ENCODE measurements at regions not wholly inside any gene's neighbourhood (a gene's known extent, or its start where the extent isn't known, plus 50 kb on each side); places are given as distances from the start of the nearest gene placed in this dataset.
"Not testable (repeated sequence)": the region's sequence is repeated elsewhere in the genome, so short reads cannot be mapped to it uniquely, and the experiment has no call there.

DNA sequence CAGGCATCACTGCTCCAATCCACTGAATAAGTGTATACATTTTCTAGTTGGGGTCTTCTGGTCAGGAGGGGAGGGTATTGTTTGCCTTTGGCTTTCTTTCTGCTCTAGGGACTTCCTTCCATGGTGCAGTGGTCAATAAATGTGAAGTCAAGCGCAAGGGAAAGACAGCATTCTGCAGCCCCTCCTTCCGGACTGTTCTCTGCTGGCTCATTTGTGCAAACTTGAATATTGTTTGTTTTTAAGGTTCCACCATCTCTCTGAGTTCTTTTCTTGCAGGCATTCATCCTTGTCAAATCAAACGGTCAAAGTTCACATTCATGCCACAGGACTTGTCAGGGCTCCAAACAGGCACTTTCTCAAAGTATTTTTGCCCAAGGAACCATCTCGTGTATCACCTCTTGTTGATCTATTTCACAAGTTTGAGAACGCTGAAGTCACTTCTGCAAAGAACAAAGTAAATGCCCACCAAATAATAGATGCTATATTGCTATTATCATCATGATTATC is 205.6 kb upstream of the KAZN start:
- DNase-seq (ENCODE audit: low read depth in 2 of 2): no peak

DNA sequence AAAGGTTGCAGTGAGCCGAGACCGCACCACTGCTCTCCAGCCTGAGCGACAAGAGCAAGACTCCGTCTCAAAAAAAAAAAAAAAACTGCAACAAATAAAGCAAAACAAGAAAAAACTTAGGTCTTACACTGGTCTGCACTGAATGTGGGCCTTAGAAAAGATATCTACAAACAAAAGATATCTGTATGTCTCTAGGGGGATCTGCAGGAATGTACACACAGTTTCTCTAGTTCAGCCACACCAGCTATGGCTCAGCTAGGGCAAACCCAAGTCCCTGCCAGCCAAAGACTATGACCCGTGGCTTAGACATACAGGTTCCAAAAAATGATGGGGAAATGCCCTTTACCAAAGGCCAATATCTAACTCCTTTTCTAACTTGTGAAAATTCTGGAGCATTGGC is 202.4 kb upstream of the KAZN start:
- DNase-seq (ENCODE audit: low read depth in 2 of 2): no peak

DNA sequence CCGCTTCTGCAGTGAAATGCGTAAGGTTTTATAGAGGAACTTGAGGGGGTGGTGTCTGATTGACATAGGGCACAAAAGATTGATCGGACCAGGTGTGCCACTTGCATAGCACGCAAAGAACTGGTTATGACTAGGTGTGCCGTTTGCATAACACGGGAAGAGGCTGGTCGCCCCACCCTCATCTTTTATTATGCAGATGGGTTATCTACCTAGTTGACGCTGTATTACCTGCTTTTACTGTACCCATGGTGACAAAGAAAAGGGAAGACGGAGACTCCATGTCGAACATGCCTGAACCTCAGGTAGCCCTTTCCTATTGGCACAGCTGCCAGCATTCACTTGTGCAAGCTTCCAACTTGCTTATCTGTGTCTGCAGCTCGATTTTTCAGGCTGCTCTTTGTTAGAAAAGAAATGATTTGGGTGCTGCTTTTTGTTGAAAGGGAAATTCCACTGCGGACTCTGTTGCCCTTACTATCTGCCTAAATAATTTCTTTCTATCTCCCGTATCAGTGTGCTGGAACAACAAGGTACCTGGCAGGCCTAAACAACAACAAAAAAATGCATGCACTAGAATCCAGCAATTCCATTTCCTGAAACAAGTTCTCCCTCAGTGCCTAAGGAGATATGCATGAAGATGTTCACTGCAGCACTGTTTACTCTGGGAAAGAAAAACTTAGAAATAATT is 194.4 kb upstream of the KAZN start:
- DNase-seq (ENCODE audit: low read depth in 2 of 2): no peak

DNA sequence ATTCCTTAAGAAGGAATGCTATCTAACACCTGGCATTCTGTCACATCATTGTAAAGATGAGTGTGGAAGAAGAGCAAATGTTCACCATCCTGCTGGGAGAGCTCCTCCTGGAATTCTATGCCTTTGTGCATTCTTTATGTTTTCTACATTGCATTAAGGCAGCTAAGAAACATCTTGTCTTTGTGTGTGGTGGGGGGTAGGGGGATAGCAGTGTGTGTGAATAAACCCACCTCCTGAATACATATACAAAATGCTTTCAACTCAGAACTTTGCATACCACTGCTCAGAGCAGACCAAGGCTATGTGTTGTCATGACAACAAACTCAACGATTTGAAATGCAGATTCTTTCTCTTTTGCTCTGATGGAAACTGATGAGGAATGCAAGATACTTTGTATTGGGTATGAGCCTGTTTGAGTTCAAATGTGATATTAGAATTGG is 193.6 kb upstream of the KAZN start:
- no peak for DNase-seq (ENCODE audit: low read depth in 2 of 2)

DNA sequence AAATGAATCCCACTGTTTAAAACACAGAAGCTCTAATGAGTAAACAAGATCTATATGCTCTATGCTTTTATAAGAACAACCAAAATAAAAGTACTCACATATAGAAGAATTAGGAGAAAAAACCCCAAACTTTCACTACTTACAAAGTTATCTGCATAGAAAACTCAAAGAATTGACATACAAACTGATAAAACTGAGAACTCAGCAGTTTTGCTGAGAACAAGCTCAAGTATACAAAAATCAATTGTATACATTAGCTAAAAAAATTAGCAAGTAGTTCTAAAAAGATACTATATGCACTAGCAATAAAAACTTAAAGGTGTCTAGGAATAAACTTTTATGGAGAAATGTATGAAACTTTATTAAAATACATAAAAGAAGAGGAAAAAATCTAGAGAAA is 186.2 kb upstream of the KAZN start:
- DNase-seq (ENCODE audit: low read depth in 2 of 2): no peak

DNA sequence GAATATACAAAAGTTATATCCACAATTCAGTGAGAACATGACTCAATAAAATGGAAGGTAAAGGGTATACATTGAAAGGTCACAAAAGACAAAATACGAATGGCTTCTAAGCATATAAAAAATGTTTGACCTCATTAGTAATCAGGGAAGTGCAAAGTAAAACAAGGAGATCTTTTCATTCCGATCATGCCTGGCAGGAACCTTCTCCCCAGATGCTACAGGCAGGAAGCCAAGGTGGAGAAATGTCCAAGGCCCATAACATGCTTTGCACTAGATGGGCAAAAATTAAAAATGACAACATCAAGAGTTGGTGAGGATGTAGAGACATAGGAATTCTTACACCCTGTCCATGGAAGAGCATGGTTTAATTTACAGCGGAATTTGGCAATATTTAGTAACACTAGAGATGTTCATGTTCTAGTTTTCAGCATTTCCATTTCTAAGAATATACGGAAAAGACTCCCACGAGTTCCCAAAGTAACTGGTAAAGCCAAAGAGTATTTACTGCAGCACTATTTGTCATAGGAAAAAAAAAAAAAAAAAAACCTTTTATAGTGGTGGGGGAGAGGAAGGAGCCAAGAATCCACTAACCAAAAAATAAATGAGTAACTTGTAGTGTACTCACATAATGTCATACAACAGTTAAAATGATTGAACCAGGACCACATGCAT is 184.5 kb upstream of the KAZN start:
- DNase-seq (ENCODE audit: low read depth in 2 of 2): no peak

DNA sequence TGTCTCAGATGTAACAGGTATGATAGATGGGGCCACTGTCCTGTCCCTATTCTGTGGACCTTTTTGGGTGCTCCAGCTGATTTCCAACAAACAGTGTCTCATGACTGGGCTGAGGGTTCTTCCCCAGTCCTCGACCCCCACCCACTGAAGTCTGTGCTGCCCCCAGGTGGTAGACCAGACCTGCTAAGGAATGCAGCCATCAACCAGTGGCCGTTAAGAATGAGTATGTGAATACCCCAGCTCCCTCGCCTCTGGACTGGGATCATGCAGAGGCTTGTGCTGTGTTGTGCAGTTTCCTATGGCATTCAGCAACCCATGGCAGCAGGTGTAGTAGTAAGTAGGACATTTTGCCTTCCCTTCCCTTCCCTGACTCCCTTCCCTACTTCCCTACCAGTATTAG is 183.1 kb upstream of the KAZN start:
- DNase-seq (ENCODE audit: low read depth in 2 of 2): no peak

DNA sequence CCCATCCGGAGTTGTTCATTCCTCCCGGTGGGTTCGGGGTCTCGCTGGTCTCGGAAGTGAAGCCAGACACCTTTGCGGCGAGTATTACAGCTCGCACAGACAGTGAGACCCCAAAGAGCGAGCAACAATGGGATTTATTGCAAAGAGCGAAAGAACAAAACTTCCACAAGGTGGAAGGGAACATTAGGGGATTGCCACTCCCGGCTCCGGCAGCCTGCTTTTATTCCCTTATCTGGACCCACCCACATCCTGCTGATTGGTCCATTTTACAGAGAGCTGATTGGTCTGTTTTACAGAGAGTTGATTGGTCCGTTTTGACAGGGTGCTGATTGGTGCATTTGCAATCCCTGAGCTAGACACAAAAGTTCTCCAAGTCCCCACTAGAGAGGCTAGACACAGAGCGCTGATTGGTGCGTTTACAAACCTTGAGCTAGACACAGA is 178.7 kb upstream of the KAZN start:
- not testable (repeated sequence) for DNase-seq (ENCODE audit: low read depth in 2 of 2)

DNA sequence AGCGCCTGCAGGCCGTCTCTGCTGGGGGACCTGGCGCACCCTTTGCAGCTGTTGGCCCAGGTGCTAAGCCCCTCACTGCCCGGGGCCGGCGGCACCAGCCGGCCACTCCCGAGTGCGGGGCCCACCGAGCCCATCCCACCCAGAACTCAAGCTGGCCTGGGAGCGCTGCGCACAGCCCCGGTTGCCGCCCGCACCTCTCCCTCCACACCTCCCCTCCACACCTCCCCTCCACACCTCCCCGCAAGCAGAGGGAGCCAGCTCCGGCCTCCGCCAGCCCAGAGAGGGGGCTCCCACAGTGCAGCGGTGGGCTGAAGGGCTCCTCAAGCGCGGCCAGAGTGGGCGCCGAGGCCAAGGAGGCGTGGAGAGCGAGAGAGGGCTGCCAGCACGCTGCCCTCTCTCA is 177.8 kb upstream of the KAZN start:
- DNase-seq (ENCODE audit: low read depth in 2 of 2): no peak

DNA sequence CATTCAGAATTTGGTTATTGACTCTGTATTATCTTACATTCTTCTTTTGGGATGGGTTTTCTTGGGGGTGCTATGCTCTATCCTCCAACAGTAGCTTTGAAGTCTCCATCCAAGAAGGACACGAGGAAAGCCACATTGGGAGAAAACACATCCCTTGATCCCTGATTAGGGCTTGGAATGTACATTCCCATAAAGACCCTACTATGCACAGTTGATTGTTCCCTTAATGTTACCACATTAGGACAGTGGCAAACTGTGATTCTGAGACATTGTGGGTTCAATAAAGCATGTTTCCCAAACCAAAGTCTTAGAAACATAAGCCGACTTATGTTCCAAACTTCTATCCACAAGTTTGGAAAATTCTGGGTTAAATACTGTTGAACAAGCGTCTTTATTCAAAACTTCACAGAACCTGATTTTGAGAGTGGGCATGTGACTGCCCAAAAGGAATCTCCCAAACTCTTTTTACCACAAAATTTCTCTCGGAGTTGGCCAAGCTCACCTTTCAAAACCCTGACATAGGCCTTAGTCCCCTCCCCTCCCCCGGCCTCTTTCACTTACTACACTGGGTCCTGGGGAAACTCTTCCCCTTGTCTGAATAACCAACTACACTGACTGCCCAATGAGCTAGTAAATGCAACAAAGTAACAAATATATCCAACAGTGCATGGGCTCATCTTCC is 177.0 kb upstream of the KAZN start:
- DNase-seq (ENCODE audit: low read depth in 2 of 2): no peak

DNA sequence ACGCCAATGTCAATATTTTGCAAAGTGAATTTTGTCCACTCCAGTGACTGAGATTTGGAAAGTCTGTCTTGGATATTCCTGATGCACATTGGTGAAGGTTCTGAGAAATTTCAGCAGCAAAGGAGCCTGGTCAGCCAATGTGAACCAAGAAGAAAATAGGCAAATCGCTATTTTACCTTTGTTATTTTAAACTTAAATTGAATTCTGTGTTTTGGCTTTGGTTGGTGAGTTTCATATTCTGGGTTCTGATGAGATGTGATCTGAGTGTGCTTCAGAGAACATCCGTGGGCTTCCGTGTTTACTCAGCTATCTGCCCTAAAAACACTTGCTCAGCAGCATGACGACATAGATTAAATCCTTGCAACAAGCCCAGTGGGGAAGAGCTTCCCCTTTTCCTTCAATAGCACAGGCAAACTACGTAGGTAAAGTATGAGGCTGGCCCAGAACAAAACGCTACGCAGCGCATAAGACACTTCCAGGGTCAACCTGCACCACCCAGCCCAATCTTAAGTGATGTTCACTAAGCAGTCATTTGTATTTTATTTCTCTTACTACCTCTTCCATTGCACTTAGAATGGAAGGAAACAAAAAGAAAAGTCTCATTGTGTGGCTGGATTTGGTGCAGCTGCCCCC is 176.4 kb upstream of the KAZN start:
- DNase-seq (ENCODE audit: low read depth in 2 of 2): no peak

DNA sequence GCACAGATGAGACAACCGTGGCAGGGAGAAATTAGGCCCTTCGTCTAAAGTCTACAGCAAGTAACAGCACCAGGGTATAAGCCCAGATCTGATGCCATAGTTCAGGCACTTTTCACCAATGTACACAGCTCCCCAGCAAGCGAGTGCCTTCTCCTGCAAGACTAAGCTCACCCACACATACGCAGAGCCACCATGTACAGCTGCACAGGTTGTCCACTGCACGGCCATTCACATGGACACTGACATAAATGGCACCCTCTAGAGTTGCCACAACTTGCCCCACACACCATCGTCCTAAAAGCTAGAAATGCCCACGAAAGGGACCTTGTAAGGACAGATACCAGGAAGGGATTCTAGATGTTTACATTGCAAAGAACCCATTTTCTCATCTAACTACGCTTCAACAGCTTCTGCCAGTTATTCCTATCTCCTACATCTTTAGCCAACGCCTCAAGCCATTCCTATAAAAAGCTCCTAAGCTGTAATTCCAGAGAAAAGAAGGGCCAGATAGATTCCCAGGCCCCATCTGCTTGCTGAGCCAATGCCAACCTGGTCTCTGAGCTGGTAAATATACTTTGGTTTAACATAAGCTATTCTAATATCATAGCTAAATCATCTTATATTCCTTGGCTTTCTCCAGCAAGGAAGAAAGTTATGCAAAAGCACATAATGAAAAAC is 174.0 kb upstream of the KAZN start:
- no peak for DNase-seq (ENCODE audit: low read depth in 2 of 2)

DNA sequence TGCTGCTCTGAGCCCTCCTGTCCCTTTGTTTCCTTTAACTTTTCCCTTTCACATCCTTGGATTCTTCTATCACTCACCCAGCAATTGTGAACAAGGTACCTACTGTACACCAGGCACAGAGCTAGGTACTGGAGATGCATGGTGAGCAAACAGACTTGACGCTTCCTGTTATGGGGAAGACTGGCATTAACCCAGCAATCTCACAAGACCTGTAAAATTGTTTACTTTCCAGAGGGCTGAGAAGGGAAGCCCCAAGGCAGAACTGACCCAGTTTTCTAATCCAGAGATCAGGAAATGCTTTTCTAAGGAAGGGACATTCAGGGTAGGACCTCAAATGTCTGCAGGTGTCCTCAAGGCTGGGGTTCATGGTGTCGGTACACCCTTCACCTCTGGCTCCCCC is 171.6 kb upstream of the KAZN start:
- DNase-seq (ENCODE audit: low read depth in 2 of 2): no peak

DNA sequence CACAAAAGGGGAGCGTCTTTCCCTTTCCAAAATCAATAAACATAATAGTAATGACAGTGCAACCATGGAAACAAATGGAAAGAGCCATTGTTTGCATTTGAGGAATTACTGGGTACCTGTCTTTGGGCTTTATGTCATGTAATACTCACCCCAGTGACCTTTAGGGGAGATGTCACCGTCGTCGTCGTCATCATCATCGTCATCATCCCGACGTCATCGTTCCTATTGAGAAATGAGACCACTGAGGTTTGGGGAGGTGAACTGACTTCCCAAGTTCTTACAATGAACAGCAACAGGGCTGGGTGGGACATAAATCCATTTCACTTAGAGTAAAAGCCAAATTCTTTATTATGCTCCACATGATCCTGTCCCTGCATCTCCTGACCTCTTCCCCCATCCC is 168.9 kb upstream of the KAZN start:
- DNase-seq (ENCODE audit: low read depth in 2 of 2): no peak

DNA sequence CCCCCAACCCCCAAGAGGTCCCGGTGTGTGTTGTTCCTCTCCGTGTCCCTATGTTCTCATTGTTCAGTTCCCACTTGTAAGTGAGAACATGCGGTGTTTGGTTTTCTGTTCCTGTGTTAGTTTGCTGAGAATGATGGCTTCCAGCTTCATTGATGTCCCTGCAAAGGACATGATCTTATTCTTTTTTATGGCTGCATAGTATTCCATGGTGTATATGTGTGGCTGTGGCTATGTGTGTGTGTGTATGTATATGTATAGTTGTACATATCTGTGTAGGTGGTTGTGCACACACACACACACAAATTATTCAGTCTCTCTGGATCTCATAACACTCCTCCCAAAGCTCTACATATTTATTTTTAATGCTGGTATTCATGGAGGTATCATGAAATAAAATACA is 165.8 kb upstream of the KAZN start:
- not testable (repeated sequence) for DNase-seq (ENCODE audit: low read depth in 2 of 2)

DNA sequence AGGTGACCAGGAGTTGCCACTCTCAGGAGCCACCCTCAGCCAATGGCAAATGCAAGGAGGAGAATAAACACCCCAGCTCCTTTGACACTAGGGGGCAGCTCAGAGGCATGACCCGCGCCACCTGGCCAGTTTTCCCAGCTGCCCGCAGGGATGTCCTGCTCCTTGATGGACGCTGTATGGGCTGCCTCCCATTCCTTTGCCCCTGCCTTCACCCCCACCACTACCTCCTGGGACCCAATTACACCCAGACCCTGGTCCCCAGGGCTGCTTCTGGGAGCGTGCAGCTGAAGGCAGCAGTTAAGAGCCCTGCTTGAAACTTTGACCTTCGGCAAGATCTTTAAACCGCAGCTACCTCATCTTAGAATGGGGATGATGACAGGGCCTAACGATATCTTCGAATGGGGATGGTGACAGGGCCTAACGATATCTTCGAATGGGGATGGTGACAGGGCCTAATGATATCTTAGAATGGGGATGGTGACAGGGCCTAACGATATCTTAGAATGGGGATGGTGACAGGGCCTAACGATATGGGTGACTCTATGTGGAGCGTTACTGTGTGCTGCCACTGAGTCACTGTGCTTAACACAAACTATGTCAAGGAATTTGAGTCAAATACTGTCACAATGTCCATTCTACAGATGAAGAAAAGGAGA is 163.0 kb upstream of the KAZN start:
- DNase-seq (ENCODE audit: low read depth in 2 of 2): no peak

DNA sequence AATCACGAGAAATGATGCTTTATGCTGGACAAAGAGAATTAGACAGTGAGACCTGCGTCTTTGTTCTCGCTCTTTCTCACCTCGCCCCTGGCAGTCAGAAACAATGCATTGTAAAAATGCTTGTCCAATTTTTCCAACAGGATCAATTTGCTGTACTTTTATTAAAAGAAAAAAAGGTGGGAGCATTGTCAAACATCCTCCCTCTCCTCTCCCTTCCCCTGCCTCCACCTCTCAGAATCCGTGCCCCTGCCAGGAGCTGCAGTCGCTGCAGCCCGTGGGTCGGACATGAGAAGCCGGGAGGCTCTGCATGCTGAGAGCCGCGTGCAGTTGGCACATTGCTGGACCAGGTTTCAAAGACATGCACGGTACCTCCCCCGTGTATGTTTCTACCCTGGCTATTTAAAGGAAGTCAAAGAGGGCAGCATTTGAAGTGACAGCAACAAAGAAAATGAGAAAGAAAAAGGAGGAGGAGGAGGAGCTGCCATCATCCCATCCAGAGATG is 161.0 kb upstream of the KAZN start:
- no peak for DNase-seq (ENCODE audit: low read depth in 2 of 2)

DNA sequence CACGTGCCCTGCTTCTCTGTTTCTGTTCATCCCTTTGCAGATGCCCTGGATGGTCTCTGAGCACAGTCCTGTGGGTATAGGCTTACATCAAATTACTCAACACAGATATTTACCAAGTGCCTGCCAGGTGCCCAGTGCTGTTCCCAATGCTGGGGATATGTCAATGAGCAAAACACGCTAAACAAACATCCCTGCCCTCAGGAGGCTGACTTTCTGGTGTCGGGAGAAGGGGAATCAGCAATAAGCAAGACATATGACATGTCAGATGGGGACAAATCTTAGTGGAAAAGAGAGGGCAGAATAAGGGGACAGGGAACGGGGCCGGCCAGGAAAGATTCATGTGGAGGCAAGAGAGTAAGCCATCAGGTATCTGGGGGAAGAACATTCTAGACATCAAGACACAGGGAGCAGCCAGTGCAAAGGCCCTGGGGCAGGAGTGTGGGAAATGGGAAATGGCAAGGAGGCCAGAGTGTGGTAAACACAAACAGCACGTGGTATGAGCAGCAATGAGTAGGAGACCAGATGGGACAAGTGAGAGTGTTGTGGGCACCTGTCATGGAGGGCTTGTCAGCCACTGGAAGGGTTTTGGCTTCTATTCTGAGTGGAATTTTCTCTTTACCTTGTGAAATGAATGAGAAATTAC is 160.2 kb upstream of the KAZN start:
- no peak for DNase-seq (ENCODE audit: low read depth in 2 of 2)

DNA sequence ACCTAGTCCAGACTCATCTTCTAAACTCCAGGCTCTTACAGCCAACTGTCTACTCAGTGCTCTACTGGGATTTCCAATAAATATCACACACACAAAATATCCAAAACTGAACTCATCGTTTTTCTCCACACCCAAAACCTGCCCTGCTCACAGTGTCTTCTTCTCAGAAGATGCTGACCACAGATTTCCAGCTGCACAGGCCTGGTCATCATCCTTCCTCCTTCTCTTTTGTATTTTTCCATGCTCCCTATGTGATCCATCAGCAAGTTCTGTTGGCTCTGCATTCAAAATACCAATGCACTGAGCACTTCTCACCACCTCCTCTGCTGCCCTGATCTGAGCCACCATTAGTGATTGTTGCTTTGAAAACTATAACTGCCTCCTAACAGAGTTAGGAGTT is 159.5 kb upstream of the KAZN start:
- DNase-seq (ENCODE audit: low read depth in 2 of 2): no peak

DNA sequence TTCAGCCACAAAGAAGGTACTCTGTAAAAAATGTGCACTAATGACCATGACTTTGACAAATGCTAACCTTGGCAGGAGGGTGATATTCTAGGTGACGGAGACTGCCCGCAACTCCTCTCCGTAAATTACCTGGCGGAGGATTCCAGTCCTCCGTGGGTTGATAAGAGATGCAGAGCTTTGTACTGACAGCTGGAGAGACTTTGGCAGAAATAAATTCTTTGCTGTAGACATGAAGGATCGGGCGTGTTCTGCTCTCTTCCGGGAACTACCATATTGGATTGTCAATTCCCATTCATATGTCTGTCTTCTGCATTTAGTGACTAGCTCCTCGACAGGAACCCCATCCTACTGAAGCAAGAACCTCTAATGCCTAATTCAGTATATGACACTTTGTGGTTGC is 158.3 kb upstream of the KAZN start:
- DNase-seq (ENCODE audit: low read depth in 2 of 2): no peak

DNA sequence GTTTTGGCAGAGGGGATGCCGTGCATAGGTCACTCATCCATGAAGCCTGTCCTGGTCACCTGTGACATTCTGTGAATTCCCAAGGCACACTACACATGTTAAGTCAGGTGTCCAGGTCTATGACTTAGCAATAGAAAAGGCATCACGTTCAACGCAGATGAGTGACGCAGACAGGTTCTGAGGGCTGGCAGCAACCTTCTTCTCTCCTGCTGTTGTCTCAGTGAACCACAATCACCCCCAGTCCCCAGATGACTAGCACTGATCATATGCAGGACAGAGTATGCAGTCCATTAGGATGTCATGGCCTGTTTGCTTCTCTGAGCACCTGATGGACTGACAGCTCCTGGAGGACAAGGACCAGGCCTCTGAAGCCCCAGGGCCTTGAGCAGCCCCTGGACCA is 157.8 kb upstream of the KAZN start:
- no peak for DNase-seq (ENCODE audit: low read depth in 2 of 2)
